ENCODE measurements at regions not wholly inside any gene's neighbourhood (a gene's known extent, or its start where the extent isn't known, plus 50 kb on each side); places are given as distances from the start of the nearest gene placed in this dataset.

- no TSS peak for BruUV-seq (replicated peaks)
- Histone ChIP-seq H3K27ac (ENCODE audit: extremely low read depth, low read depth, low read length) (no peak overlapping the region), H3K9ac (ENCODE audit: insufficient read depth in 1 of 2, low read depth in 2 of 2, low read length in 2 of 2) (no peak overlapping the region), H3K27me3 (ENCODE audit: control insufficient read depth in 2 of 2, insufficient read depth in 2 of 2, low read length in 2 of 2) (no peaks in the 10 kb centered on the region), H3K4me2 (ENCODE audit: insufficient read depth, low read length) (no peak overlapping the region), H3K36me3 (ENCODE audit: control insufficient read depth, insufficient read depth, low read length) (no peaks in the 10 kb centered on the region), H4K20me1 (replicated peaks; ENCODE audit: control insufficient read depth, insufficient read depth, low read length) (no peaks in the 10 kb centered on the region), H3K4me1 (replicated peaks in 1 of 2; ENCODE audit: control insufficient read depth in 2 of 2, insufficient read depth in 2 of 2, low read length in 2 of 2) (no peaks in the 10 kb centered on the region), H3K9me3 (replicated peaks; ENCODE audit: control insufficient read depth, insufficient read depth, low read depth, low read length) (peaks cover 2% of the 10 kb centered on the region), H2AFZ (ENCODE audit: low read depth, low read length) (no peak overlapping the region), H3K4me3 (no peak overlapping the region), H3K79me2 (ENCODE audit: control insufficient read depth, insufficient read depth, low read length) (no peaks in the 10 kb centered on the region), H3K9me1 (ENCODE audit: control insufficient read depth, insufficient read depth, low read length) (no peaks in the 10 kb centered on the region)
- 0% methylated on average over 1 of the region's 1 CpG for WGBS (ENCODE audit: insufficient coverage, low coverage, missing lambda C conversion rate)
- intact Hi-C loops (cut with micrococcal nuclease): no loop called here
- no peak for DNase-seq (ENCODE audit: extremely low read depth in 1 of 4, low spot score in 3 of 4)
- ChIA-PET CTCF (ENCODE audit: low intra/inter-chr PET ratio) (no interaction called here), POLR2A (no interaction called here)
- in situ Hi-C loops (cut with MboI): no loop called here
- FAIRE-seq: no peak
- TF ChIP-seq GTF3C2 (IDR thresholded peaks at IDR 0.05; ENCODE audit: borderline replicate concordance, extremely low read depth, insufficient read length) (no peak), HBP1 (CRISPR knock-in tag; IDR thresholded peaks at IDR 0.05) (no peak), HDAC1 (IDR thresholded peaks at IDR 0.05) (no peak), ZNF224 (CRISPR knock-in tag; IDR thresholded peaks at IDR 0.05) (no peak), GATAD2B (IDR thresholded peaks at IDR 0.05; ENCODE audit: borderline replicate concordance) (no peak), ZFP1 (CRISPR knock-in tag; IDR thresholded peaks at IDR 0.05) (no peak), PTTG1 (tag; IDR thresholded peaks at IDR 0.05; ENCODE audit: low read depth) (no peak)
- ATAC-seq: no peak
Observed at GRCh38 chr15:97153356-97153965, 807.0 kb upstream of the ARRDC4 start.

All from K562 (cell line).